Choroid plexus epithelial cell (primary cell): ENCODE measurements at regions not wholly inside any gene's neighbourhood (a gene's known extent, or its start where the extent isn't known, plus 50 kb on each side); places are given as distances from the start of the nearest gene placed in this dataset.

Source experiments
- DNase-seq: peaks from one replicate; pipeline ENCODE4 v3.0.0-alpha.2; 2010; ENCODE audit warnings: low read depth
- H3K4me3 ChIP-seq: 2 replicates; pipeline ENCODE4 v1.5.1; 2011; ENCODE audit warnings: low read depth, mild to moderate bottlenecking, control low read depth, low read length, moderate library complexity
- CTCF ChIP-seq: conservative IDR thresholded peaks from 2 replicates; pipeline ENCODE4 v1.5.1; 2011; ENCODE audit warnings: low read depth, mild to moderate bottlenecking, control low read depth, inconsistent platforms, low read length, moderate library complexity

GRCh38 chr2:225864394-225864793, 464.9 kb downstream of the NYAP2 start:
- no peak overlapping the region for H3K4me3 ChIP-seq
- DNase-seq, result no peak
- TF ChIP-seq CTCF, result no peak

DNA sequence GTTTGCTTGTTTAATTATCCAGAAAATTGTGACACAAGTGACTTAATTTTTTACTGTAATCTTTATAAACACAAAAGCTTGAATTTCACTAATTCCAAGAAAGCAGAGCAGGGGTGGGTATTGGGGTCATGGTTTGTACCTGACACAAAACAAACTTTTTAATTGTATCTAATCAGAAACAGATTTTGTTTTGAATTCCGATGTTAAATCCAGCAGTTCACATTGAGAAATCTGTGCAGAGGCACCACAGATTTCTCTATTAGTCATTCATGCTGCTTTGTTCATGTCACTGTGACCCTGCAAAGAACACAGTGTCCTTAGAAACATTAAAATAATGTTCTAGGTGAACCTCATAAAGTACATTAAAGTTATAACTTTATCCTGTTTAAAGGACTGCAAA, 443.4 kb downstream of the NYAP2 start:
- TF ChIP-seq CTCF, result no peak
- DNase-seq, result peak; percentile 62
- H3K4me3 ChIP-seq, result no peak overlapping the region

GRCh38 chr2:225841314-225841713, 441.8 kb downstream of the NYAP2 start:
- TF ChIP-seq CTCF, result no peak
- peak; percentile 74 for DNase-seq
- H3K4me3 ChIP-seq, result no peak overlapping the region

DNA sequence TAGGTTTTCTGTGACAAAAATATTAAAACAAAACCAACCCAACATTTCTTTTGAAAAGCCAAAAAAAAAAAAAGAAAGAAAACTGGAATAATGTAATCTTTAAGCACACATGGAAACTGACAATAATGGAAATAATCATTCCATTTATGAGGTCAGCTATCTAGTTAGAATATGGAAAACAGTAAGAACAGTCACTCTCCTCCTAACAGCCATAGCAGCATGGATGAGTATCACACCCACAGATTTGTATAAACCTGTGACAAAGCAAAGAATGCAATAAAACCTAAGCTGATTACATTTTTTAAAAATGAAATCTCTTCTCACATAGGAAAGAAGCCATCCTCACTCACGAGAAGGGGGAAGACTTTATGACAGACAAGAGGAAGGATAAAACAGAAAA, 437.8 kb downstream of the NYAP2 start:
- DNase-seq, result no peak
- no peak for TF ChIP-seq CTCF
- H3K4me3 ChIP-seq, result no peak overlapping the region

DNA sequence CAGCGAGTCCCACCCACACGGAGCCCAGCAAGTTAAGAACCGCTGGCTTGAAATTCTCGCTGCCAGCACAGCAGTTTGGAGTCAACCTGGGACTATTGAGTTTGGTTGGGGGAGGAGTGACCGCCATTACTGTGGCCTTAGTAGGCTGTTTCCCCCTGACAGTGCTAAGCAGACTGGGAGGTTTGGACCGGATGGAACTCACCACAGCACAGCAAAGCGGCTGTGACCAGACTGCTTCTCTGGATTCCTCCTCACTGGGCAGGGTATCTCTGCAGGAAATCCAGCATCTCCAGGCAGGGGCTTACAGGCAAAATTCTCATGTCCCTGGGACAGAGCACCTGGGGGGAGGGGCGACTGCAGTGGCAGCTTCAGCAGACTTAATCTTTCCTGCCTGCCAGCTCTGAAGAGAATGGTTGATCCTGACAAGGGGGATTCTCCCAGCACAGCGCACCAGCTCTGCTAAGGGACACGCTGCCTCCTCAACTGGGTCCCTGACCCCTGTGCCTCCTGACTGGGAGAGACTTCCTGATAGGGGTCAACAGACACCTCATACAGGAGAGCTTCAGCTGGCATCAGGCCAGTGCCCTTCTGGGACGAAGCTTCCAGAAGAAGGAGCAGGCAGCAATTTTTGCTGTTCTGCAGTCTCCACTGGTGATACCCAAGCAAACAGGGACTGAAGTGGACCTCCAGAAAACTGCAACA, 425.4 kb downstream of the NYAP2 start:
- DNase-seq, result no peak
- no peak for TF ChIP-seq CTCF
- H3K4me3 ChIP-seq, result no peak overlapping the region

DNA sequence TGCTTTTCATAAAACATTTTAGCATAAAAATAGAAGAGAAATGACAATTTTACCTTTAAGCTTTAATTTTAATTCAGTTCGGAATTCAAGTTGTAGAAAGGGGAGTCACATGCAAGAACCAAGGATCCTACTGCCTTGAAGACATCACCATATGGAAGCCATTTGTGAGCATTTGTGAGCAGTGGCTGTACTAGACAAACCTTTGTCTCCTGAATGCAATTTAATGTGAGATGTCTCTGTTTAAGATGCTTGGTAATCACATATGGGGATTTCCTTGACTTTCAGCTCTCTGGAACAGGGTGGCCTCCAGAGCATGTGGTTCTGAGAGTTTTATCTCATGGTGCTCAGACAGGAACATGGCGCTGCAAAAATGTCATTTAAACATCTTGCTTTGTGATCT, 421.8 kb downstream of the NYAP2 start:
- DNase-seq, result no peak
- no peak for TF ChIP-seq CTCF
- no peak overlapping the region for H3K4me3 ChIP-seq

DNA sequence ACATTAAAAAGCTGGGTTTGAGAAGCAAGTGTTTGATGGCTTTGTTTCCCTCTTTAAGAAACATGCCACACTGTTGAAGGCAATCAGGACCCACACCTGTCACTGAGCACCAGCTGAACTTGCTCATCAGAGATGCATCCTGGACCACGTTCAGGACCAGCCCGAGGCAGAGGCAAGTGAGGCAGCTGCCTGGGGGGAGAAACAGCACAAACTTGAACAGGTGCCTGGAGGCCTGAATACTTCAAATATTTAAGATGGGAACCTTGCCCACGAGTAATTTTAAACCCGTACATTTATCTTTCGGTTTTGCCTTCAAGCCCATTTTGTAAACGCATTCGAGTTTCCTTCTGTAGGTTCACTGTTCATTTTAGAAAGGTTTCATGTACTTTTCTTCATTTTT, 421.3 kb downstream of the NYAP2 start:
- no peak overlapping the region for H3K4me3 ChIP-seq
- no peak for DNase-seq
- no peak for TF ChIP-seq CTCF
